ENCODE measurements at regions not wholly inside any gene's neighbourhood (a gene's known extent, or its start where the extent isn't known, plus 50 kb on each side); places are given as distances from the start of the nearest gene placed in this dataset.

DNA sequence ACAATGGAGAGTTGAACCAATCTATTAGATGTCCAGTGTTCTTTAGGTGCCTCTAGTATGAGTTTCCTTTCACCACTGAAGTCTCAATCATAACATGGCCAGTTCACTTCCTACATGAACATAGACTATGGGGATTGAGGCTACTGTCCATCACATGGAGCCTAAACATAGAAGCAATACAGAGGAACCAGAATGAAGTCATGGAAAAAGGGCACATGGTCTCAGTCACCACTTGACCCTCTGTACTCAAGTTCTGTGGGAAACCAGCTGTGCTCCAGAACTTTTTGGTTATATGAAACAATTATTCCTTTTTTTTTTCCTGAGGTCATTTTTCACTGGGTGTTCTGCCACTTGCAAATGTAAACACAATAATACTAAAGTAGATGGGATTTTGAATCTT is 762.5 kb downstream of the CBLN4 start:
- DNase-seq: no peak

DNA sequence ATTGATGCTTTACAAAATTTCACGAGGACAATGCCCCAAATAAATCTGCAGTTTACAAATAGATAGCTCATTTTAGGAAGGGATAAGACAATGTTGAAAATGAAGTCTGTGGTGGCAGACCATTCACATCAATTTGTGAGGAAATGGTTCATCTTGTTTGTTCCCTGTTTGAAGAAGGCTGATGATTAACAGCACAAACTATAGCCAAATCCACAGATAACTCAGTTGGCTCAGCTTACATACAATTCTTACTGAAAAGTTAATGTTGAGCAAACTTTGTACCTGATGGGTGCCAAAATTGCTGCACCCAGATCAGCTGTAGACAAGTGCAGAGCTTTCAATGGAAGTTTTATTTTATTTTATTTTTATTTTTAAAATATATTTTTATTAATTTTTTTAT is 763.9 kb downstream of the DOK5 start:
- no peak for DNase-seq

DNA sequence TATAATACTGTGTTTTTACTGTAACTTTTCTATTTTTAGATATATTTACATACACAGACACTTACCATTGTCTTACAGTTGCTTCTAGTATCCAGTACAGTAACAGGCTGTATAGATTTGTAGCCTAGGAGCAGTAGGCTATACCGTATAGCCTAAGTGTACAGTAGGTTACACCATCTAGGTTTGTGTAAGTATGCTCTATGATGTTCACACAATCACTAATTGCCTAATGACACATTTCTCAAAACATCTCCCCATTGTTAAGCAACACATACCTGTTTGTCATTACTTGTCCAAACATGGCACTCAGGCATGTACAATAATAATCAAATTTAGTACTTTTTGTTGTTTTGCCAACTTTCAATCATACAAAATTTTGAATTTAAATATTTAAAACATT is 757.3 kb downstream of the DOK5 start:
- DNase-seq: no peak

DNA sequence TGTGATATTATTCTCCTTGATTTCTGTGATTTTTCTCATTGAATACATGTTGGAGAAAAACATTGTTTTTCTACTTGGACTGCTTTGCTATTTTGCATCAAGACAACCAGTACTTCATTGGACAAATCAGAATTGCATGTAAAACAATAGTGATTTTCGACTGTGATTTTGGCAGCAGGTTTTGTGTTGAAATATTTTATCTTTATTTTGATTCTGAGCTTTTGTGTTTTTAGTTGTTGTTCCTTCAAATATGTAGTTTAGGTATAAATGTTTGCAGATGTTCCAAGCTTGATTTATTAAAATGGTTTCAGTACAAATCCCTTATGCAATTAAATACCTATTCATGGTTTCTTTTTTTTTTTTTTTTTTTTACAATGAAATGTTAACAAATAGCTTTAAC is 754.1 kb downstream of the DOK5 start:
- DNase-seq: no peak

DNA sequence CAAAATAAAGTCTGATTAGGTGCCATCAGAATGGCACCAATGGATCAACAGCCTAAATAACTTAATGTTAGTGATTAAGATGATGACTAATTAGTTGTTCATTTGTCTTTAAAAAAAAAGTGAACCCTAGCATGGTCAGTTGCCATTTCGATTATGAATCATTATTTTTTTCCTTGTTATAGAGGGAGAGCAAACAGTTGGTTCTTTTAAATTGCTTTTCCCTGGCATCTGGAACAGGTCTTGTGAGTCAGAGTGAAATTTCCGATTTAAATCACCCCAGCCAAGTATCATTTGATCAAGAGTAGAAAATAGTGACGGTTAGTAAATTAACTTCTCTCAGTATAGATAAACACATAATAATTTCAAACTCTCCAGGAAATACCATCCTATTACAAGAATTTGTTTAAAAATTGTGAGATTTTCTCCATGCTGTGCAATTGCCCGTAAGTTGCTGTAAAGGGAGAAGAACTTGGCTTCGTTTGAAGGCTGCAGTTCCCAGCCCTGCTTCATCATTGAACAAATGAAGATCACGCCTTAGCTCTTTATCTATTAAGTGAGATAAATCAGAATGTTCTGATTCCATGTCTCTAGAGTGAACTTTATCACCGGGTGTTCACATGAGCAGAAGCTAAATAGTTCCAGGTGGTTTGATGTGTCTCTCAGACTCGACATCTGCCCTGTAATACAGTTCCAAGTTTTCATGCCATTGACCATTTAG is 741.3 kb downstream of the DOK5 start:
- DNase-seq: no peak

DNA sequence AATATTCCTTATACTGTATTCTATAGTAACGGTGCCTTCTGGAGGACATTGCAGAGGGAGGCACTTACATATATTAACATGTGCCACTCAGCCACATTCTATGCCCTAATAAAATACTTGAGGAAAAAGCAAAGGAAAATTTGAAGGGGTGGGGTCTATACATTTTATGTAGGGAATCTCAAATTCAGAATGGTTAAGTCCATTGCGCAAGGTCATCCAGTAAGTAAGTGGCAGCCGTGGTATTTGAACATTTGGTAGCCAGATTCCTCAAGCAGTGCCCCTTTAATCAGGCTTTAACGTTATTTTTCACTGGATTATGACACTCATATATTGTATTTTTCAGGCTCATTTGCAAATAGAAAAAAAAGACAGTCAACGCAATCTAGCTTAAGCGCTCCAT is 738.3 kb downstream of the DOK5 start:
- no peak for DNase-seq

DNA sequence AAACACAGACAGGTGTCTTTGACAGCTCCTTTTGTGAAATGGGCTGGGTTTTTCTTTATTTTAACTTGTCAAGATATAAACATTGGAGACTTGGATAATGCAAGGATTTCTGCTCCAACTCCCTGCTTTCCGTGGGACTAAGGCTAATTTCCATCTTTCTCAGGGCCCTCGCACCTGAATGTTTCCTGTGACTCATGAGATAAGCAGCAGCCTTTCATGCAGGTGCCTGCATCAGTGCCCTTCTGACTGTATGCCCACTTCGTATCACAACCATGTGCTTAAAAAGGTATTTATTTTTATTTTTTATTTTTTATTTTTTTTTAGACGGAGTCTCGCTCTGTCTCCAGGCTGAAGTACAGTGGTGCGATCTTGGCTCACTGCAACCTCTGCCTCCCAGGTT is 736.1 kb downstream of the DOK5 start:
- no peak for DNase-seq

DNA sequence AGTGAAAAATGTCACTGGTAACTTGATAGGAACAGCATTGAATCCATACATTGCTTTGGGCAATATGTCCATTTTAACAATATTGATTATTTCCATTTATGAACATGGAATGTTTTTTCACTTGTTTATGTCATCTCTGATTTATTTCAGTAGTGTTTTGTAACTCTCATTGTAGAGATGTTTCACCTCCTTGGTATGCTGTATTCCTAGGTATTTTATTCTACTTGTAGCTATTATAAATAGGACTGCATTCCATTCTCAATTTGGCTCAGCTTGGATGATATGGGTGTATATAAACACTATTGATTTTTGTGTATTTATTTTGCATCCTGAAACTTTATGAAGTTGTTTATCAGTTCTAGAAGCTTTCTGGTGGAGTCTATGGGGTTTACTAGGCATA is 730.3 kb downstream of the DOK5 start:
- no peak for DNase-seq

DNA sequence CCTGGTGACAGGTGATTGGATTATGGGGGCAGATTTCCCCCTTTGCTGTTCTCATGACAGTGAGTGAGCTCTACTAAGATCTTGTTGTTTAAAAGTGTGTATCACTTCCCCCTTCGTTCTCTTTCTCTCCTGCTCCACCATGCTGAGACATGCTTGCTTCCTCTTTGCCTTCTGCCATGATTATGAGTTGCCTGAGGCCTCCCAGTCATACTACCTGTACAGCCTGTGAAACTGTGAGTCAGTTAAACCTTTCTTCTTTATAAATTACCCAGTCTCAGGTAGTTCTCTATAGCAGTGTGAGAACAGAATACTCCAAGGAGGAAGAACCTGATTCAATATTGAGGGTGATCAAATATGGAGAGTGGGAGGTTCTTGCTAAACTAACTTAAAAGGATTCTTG is 724.9 kb downstream of the DOK5 start:
- no peak for DNase-seq

DNA sequence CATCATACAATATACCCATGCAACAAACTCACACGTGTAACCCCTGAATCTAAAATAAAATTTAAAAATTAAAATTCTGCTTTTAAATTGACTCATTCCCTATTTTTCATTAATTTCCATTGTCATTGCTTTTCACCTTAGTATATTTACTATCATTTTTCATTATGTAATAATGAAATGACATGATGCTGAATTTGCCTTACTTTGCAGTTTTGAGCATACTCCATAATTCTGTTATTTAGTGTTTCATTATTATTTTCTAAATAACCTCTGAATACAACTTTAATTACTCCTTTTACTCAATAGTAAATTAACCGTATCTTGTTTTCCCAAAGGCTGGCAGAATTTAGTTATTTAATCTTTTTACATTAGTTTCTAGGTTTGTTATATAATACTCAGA is 719.6 kb downstream of the DOK5 start:
- no peak for DNase-seq

DNA sequence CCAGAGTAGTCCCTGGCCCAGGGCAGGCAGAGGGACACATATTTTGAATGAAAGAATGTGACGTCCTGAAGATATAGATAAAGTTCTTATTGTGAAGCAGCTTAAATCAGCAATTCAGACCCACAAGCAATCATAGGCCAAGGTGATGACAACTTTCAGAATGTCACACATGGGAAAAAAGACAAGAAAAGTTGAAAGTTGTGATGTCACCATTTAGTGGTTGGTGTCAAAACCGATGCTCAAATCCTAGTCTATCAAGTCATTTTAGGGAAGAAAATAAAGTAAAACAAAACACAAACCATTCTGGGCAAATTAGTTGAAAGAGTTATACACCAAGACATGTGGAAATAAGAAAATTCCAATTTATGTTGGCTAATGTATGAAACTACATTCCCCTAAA is 710.8 kb downstream of the DOK5 start:
- DNase-seq: no peak

DNA sequence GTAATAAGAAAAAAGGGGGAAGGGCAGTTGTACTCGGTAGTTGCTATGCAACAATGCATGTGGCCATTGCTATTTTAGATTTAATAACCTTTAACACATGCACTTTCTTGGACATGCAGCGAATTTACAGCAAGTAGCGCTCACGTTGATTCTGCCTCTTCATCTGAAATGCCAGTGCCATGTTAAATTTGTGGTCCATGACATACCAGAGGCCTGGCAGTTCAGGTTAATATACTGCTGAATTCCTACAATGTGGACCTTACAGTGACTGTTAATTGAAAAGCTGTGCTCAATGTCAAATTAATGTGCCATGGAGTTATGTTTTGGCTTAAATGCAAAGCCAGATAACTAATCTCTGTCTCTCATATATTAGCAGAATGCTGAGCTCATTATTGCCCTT is 699.7 kb downstream of the DOK5 start:
- no peak for DNase-seq

DNA sequence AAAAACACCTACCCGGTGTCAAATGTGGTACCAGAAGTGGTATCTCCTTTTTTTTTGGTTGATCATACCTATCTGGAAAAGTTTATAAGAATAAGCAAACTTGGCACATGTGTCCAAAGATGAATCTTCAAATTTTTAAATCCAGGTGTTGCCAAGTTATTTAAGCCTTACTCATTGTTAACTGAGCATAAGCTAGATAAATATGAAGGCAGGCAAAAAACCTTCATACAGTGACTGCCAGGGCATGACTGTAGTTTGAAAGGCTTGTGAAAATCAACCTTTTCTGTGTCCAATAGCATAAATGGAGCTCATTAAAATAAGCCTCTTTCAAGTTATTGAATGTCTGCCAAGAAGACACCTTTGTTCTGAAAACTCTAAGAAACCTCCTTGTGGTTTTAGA is 699.2 kb downstream of the DOK5 start:
- no peak for DNase-seq

DNA sequence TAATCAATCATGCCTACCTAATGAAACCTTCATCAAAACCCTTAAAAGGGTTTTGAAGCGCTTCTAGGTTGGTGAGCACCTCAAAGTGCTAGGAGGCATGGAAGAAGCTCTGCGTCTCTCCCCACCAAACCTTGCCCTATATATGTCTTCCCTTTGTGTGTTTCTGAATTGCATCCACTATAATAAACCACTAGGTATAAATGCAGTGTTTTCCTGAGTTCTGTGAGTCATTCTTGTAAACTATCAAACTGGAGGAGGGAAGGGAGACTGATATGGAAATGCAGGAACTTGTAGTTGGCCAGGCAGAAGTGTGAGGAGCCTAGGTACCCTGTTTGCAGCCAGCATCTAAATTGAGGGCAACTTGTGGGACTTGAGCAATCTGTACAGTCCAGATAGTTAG is 698.8 kb downstream of the DOK5 start:
- DNase-seq: no peak

DNA sequence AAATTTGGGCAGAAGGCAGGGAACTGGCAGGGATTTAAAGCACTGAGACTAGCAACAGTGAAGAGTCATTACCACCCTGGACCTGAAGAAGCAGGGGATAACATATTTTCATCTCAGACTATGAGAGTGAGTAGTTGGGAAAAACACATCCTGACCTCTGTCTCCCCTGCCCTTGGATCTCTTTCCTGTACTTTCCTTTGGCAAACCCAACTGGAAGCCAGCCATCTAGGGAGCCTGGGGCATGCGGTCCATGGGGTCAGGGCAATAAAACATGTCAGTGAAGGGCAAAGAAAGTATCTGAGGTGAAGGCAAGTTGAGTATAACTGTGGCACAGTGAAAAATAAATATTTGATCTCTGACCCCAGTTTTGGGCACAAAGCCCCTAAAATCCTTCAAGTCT is 698.2 kb downstream of the DOK5 start:
- DNase-seq: no peak

DNA sequence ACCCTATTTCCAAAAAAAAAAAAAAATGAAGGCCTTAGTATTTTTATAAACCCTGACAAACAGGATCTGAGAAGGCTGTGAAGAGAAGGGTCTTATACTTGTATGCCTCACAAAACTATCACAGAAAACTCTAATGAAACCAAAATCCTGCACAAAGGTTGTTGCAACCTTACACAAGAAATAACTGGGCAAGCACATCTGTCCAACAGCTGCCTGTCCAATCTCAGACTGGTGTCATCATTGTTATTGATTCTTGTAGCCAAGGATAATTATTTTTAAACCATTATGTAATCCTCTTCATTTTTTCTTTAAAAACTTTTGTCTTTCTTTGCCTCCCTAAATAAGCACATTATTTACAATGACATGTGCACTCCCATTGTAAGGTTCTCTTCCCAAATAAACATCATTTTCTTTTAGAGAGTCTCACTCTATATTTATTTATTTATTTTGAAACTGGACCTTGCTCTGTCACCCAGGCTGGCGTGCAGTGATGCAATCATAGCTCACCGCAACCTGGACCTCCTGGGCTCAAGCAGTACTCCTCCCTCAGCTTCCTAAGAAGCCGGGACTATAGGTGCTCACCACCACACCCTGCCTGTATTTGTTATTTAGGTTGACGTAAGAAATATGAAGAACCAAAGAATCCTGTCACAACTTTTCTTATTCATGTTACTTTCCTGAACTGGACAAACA is 697.1 kb downstream of the DOK5 start:
- DNase-seq: no peak

DNA sequence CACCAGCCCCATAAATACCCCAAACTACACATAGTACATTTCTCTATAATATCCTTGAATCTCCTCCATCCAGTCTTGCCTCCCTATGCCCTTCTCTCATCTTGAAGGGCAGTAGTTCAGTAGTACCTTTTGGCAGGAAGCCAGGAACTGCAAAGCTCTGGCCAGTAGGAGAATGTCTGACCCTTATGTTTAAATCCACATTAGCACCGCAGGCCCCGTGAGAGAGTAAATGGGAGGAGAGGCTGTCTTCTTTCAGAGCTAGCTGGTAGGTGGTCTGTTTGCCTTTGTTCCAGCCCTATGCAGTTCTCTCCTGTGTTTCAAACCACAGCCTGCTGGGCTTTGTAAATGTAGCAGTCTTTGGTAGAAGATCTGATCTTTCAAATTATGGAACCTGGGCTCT is 690.7 kb downstream of the DOK5 start:
- DNase-seq: no peak

DNA sequence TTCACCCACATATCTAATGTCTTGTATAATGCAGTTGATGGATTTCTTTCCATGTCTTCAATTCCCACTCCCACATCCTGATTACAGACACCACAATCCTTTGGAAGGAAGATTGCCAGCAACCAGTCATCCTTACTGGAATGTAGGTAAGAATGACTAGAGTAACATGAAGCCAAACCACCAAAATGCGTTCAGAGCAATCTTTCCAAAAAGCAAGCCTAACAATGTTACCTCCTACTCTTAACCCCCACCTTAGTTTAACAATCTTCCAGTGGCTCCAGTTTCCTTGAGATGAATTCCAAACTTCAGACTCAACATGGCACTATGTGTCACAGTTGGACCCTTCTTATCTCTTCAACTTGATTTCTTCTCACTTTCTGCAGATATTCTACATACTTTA is 685.6 kb downstream of the DOK5 start:
- DNase-seq: no peak

DNA sequence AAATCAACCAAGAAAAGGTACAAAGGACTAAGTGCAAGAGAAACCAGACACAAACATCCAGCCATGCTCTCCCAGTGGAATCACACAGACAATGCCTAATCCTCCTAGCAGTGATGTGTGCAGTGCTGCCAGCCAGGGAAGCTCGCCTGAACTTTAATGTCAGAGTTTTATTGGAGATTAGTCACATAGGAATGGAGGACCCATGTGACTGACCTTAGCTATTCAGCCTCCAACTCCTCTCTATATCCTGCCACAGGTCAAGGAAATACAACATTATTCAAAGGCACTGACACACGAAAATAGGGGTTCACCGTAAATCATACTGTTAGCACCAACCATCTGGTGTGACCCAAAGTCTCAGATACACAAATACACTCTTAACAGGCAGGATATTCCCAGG is 684.6 kb downstream of the DOK5 start:
- DNase-seq: no peak

DNA sequence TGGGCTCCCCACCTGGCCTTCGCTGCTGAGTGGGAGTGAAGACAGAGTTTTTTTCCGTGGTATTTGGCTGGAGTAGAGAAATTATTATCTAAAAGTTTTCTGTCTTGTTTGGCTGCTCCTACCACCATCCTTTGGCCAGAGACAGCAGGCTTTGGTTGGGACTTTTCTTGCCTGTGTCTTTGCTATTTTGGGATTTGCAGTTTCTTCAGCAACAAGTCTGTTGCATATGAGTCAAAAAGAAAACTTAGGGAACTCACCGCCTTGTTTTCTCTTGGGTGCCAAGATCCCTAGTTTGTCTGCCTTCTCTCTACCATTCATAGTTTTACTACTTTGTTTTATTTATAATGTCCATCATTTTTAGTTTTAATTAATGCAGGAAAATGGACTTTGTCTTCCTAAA is 683.8 kb downstream of the DOK5 start:
- no peak for DNase-seq

DNA sequence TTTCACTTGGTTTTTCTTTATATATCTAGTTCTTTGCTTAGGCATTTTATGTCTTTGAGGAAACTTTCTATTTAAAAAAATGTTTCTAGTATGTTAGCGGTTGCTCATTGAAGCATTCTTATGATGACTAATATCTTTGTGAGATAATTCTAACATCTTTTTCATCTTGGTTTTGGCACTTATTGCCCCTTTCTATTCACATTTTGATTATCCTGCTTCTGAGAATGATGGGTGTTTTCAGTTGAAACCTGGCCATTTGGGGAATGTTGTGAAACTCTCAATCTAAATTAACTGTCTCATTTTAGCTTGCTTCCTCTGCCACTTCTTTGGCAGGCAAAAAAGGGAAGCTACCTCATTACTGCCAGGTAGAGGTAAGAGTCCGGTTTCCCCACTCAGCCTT is 683.1 kb downstream of the DOK5 start:
- no peak for DNase-seq

DNA sequence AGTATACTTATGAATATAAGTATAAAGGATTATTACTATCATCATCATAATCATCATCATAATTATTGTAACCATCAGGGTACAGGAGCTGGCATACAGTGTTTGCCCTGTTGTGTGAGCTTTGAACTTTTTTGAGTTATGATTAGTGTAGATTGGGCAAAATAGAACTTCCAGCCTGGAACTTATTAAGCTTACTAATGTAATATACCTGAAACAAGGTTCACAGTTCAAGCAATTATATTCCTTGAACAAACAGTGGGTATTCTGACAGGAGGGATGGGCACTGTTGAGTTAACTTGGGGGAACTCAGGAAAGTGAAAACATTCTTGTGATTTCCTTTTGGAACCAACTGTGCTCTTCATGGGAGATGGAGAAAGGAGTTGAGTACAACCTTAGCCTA is 680.0 kb downstream of the DOK5 start:
- no peak for DNase-seq

DNA sequence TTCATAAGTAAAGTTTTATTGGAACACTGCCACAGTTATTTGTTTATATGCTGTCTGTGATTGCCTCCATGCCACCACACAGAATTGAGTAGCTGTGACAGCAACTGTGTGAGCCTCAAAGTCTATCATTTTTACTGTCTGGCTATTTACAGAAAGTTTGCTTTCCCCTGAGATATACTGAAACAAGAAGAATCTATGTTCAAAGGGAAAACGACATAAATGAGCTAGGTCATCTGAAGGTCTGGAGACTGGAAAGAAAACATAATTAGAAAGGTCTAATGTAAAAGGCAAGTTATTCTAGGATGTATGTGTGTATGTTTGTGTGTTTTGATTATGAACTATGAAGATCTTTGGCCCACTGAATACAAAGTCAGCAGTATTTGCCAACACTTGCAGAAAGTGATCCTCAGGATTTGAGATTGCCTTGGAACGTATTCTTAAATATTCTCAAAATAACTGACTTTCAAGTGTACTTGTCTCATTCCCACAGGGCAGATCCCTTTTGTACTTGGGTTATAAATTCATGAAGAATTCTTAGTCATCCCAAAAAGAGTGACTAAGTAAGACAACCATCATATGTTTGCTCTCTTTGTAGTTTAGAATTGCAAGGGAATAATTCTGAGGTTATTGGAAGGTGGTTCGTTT is 677.7 kb downstream of the DOK5 start:
- DNase-seq: no peak

DNA sequence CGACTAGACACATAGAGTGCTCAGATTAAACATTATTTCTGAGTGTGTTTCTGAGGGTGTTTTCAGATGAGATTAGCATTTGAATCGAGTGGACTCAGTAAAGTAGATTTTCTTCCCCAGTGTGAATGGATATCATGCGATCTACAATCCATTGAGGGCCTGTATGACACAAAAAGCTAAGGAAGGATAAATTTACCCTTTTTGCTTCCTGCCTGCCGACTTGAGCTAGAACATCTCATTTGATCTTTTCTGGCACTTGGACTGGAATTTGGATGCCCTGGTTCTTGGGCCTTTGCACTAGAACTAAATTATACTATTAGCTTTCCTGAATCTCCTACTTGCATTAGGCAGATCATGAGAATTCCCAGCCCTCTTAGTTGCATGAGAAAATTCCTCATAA is 675.8 kb downstream of the DOK5 start:
- no peak for DNase-seq

DNA sequence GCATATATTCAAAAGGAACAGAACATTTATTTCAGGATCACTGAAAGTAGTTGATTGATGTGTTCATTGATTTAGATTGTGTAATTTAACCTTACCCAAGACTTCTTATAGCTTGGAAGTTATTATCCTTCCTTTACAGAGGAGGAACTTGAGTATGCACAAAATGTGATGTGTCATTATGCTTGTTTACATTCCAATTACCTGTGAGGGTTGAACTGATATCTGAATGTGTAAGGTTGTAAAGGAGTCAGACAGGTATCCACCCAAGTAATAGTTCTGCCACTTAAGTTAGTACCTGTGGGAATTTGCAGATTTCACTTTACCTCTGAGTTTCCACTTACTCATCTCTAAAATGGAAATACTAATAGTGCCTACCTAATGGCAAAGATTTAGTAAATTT is 668.2 kb downstream of the DOK5 start:
- DNase-seq: no peak

Measured in suppressor macrophage treated with lipopolysaccharide for 1 hour (primary cell).